Coronary artery (tissue), 2 donors: ENCODE measurements at regions not wholly inside any gene's neighbourhood (a gene's known extent, or its start where the extent isn't known, plus 50 kb on each side); places are given as distances from the start of the nearest gene placed in this dataset.

Source experiments
- DNase-seq: peaks from one replicate; pipeline ENCODE4 v3.0.0-alpha.2; 2017; ENCODE audit warnings: low spot score
- H3K27ac ChIP-seq, 2 donors: fragments of 200-600 bp; sonication (generic); one replicate each; pipeline ENCODE4 v1.5.1; 2016 to 2019
- H3K4me3 ChIP-seq: fragments of 200-600 bp; sonication (generic); 2 replicates; pipeline ENCODE4 v1.5.1; 2016; ENCODE audit warnings: mild to moderate bottlenecking, moderate library complexity
- TF ChIP-seq, protein P1 (sequence below): fragments of 200-600 bp; sonication (generic); IDR thresholded peaks from one replicate; pipeline ENCODE4 v1.5.1; 2019; ENCODE audit warnings: antibody characterized with exemption

GRCh38 chr5:137561608-137562007, 62.5 kb upstream of the SPOCK1 start:
- no peak for DNase-seq
- no peak overlapping the region for H3K27ac ChIP-seq
- H3K4me3 ChIP-seq: no peak overlapping the region
- TF ChIP-seq, protein P1, sequence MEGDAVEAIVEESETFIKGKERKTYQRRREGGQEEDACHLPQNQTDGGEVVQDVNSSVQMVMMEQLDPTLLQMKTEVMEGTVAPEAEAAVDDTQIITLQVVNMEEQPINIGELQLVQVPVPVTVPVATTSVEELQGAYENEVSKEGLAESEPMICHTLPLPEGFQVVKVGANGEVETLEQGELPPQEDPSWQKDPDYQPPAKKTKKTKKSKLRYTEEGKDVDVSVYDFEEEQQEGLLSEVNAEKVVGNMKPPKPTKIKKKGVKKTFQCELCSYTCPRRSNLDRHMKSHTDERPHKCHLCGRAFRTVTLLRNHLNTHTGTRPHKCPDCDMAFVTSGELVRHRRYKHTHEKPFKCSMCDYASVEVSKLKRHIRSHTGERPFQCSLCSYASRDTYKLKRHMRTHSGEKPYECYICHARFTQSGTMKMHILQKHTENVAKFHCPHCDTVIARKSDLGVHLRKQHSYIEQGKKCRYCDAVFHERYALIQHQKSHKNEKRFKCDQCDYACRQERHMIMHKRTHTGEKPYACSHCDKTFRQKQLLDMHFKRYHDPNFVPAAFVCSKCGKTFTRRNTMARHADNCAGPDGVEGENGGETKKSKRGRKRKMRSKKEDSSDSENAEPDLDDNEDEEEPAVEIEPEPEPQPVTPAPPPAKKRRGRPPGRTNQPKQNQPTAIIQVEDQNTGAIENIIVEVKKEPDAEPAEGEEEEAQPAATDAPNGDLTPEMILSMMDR: no peak

- no peak overlapping the region for H3K4me3 ChIP-seq
- no peak overlapping the region for H3K27ac ChIP-seq
- TF ChIP-seq, protein P1: no peak
- no peak for DNase-seq
Measured at GRCh38 chr5:137560420-137560819, 61.3 kb upstream of the SPOCK1 start.
